ENCODE measurements at regions not wholly inside any gene's neighbourhood (a gene's known extent, or its start where the extent isn't known, plus 50 kb on each side); places are given as distances from the start of the nearest gene placed in this dataset.

- TF ChIP-seq CTCF (IDR thresholded peaks at IDR 0.05), result no peak
- no peak for TF ChIP-seq POLR2A (IDR thresholded peaks at IDR 0.05)
Measured at GRCh38 chr10:28875549-28876081, 198.3 kb downstream of the BAMBI start.
